BJ (cell line): ENCODE measurements at regions not wholly inside any gene's neighbourhood (a gene's known extent, or its start where the extent isn't known, plus 50 kb on each side); places are given as distances from the start of the nearest gene placed in this dataset.

ENCODE experiments used
- CTCF ChIA-PET: fragments of 350-600 bp; formaldehyde crosslinking; extraction: SDS; loops from one replicate; lab custom pipeline; 2021; ENCODE audit warnings: antibody characterized with exemption, inconsistent platforms; lab: Yijun Ruan, JAX
- POLR2A ChIA-PET: fragments of 300-600 bp; sonication (Branson Sonifier 250); formaldehyde crosslinking; extraction: SDS; loops from one replicate; lab custom pipeline; 2021; ENCODE audit warnings: antibody characterized with exemption; lab: Charles Lee
- DNase-seq: peaks from one replicate; pipeline ENCODE4 v3.0.0-alpha.2; 2011; ENCODE audit warnings: low read depth
- H3K27me3 ChIP-seq: 2 replicates; pipeline ENCODE4 v1.6.0; 2011; ENCODE audit warnings: low read length; ENCODE audit not compliant: control insufficient read depth, insufficient read depth
- H3K36me3 ChIP-seq: 2 replicates; pipeline ENCODE4 v1.5.1; 2011; ENCODE audit warnings: low read length; ENCODE audit not compliant: control insufficient read depth, insufficient read depth
- H3K4me3 ChIP-seq: 2 replicates; pipeline ENCODE4 v1.5.1; 2011; ENCODE audit warnings: low read depth, mild to moderate bottlenecking, control low read depth, low read length
- CTCF ChIP-seq: IDR thresholded peaks from 2 replicates; pipeline ENCODE4 v1.5.1; 2011; ENCODE audit warnings: low read depth, mild to moderate bottlenecking, control low read depth, inconsistent platforms, low read length, moderate library complexity; ENCODE audit not compliant: insufficient read depth

- Histone ChIP-seq H3K36me3 (no peaks in the 10 kb centered on the region), H3K27me3 (no peaks in the 10 kb centered on the region), H3K4me3 (no peak overlapping the region)
- POLR2A ChIA-PET = no interaction called here
- no peak for TF ChIP-seq CTCF
- no peak for DNase-seq
- CTCF ChIA-PET = no interaction called here
Measured at GRCh38 chr6:6897140-6897539, 210.6 kb upstream of the RREB1 start.

- no peaks in the 10 kb centered on the region for H3K36me3 ChIP-seq
- ChIA-PET CTCF (interaction anchor here (1.0 kb wide), 1 partner anchor 14 kb away, joined by 3 read pairs; no protein-coding TSS in a partner anchor), POLR2A (no interaction called here)
- no peak for DNase-seq
- no peak for TF ChIP-seq CTCF
- H3K27me3 ChIP-seq = no peaks in the 10 kb centered on the region
- no peak overlapping the region for H3K4me3 ChIP-seq
Measured at GRCh38 chr6:6900569-6901204, 207.1 kb upstream of the RREB1 start.

- H3K27me3 ChIP-seq = no peaks in the 10 kb centered on the region
- no peak for TF ChIP-seq CTCF
- no peaks in the 10 kb centered on the region for H3K36me3 ChIP-seq
- CTCF ChIA-PET = interaction anchor here (1.0 kb wide), 1 partner anchor 14 kb away, joined by 3 read pairs; no protein-coding TSS in a partner anchor
- POLR2A ChIA-PET = no interaction called here
- no peak for DNase-seq
- no peak overlapping the region for H3K4me3 ChIP-seq
Measured at GRCh38 chr6:6901205-6901719, 206.5 kb upstream of the RREB1 start.

- ChIA-PET CTCF (interaction anchor here (0.6 kb wide), 1 partner anchor 12 kb away, joined by 3 read pairs; no protein-coding TSS in a partner anchor), POLR2A (no interaction called here)
- Histone ChIP-seq H3K27me3 (no peaks in the 10 kb centered on the region), H3K36me3 (no peaks in the 10 kb centered on the region), H3K4me3 (no peak overlapping the region)
- no peak for DNase-seq
- no peak for TF ChIP-seq CTCF
Measured at GRCh38 chr6:6901945-6902344, 205.8 kb upstream of the RREB1 start.

GRCh38 chr6:6905961-6906518 lies 201.7 kb upstream of the RREB1 start:
- Histone ChIP-seq H3K36me3 (no peaks in the 10 kb centered on the region), H3K4me3 (no peak overlapping the region), H3K27me3 (0 out of 2 replicates have a peak, but pooled peaks cover 2% of the 10 kb centered on the region)
- no peak for TF ChIP-seq CTCF
- POLR2A ChIA-PET = no interaction called here
- DNase-seq = no peak
- CTCF ChIA-PET = no interaction called here
